GM06990 (cell line): ENCODE measurements at regions not wholly inside any gene's neighbourhood (a gene's known extent, or its start where the extent isn't known, plus 50 kb on each side); places are given as distances from the start of the nearest gene placed in this dataset.

Experiments
- DNase-seq: peaks from one replicate; pipeline ENCODE4 v3.0.0-alpha.2; 2011; ENCODE audit not compliant: insufficient read length; ENCODE audit errors: extremely low read depth
- H3K27me3 ChIP-seq: replicated peaks from 2 replicates; pipeline ENCODE4 v1.6.0; 2011; ENCODE audit warnings: low read length; ENCODE audit not compliant: control insufficient read depth, insufficient read depth
- H3K36me3 ChIP-seq: 2 replicates; pipeline ENCODE4 v1.5.1; 2011; ENCODE audit warnings: low read length; ENCODE audit not compliant: control insufficient read depth, insufficient read depth
- H3K4me3 ChIP-seq: replicated peaks from 2 replicates; pipeline ENCODE4 v1.5.1; 2011; ENCODE audit warnings: low read depth, mild to moderate bottlenecking, control low read depth, low read length
- CTCF ChIP-seq: IDR thresholded peaks from 2 replicates; pipeline ENCODE4 v1.5.1; 2011; ENCODE audit warnings: low read length, control low read depth, mild to moderate bottlenecking, inconsistent platforms; ENCODE audit not compliant: insufficient read depth, poor library complexity, severe bottlenecking

GRCh38 chr3:189577050-189577951 is 53.9 kb upstream of the TP63 start:
- Histone ChIP-seq H3K27me3 (no peaks in the 10 kb centered on the region), H3K36me3 (no peaks in the 10 kb centered on the region), H3K4me3 (no peak overlapping the region)
- no peak for DNase-seq
- no peak for TF ChIP-seq CTCF

- Histone ChIP-seq H3K36me3 (no peaks in the 10 kb centered on the region), H3K27me3 (no peaks in the 10 kb centered on the region), H3K4me3 (no peak overlapping the region)
- DNase-seq: no peak
- TF ChIP-seq CTCF: no peak
Measured at GRCh38 chr3:189580190-189580589, 51.0 kb upstream of the TP63 start.
